Liver (tissue), 3 donors: ENCODE measurements at regions not wholly inside any gene's neighbourhood (a gene's known extent, or its start where the extent isn't known, plus 50 kb on each side); places are given as distances from the start of the nearest gene placed in this dataset.

ENCODE experiments used
- ATF3 ChIP-seq: IDR thresholded peaks from 2 replicates; pipeline ENCODE4 v1.6.1; 2016; ENCODE audit warnings: antibody characterized with exemption
- FOXA1 ChIP-seq: IDR thresholded peaks from 2 replicates; pipeline ENCODE4 v1.6.1; 2016; ENCODE audit warnings: antibody characterized with exemption
- FOXA2 ChIP-seq: IDR thresholded peaks from 2 replicates; pipeline ENCODE4 v1.6.1; 2016; ENCODE audit warnings: antibody characterized with exemption
- GABPA ChIP-seq, 2 donors: IDR thresholded peaks in 1 of 2; conservative IDR thresholded peaks in 1 of 2; 2 replicates each; pipeline ENCODE4 v1.6.1; 2016; ENCODE audit warnings: antibody characterized with exemption in 2 of 2, mild to moderate bottlenecking in 1 of 2, moderate library complexity in 1 of 2
- HNF4G ChIP-seq: IDR thresholded peaks from 2 replicates; pipeline ENCODE4 v1.6.1; 2016; ENCODE audit warnings: antibody characterized with exemption
- JUND ChIP-seq, 2 donors: IDR thresholded peaks; 2 replicates each; pipeline ENCODE4 v1.6.1; 2016; ENCODE audit warnings: antibody characterized with exemption in 2 of 2
- RAD21 ChIP-seq, 2 donors: IDR thresholded peaks; 2 replicates each; pipeline ENCODE4 v1.6.1; 2016; ENCODE audit warnings: antibody characterized with exemption in 2 of 2, mild to moderate bottlenecking in 2 of 2
- SP1 ChIP-seq: IDR thresholded peaks from 2 replicates; pipeline ENCODE4 v1.6.1; 2018; ENCODE audit warnings: antibody characterized with exemption, mild to moderate bottlenecking
- YY1 ChIP-seq: IDR thresholded peaks from 2 replicates; pipeline ENCODE4 v1.6.1; 2016; ENCODE audit warnings: antibody characterized with exemption, mild to moderate bottlenecking
- ZBTB33 ChIP-seq: IDR thresholded peaks from 2 replicates; pipeline ENCODE4 v1.6.1; 2016; ENCODE audit warnings: antibody characterized with exemption
- TF ChIP-seq, protein P1 (sequence below): fragments of 150-350 bp; IDR thresholded peaks from 2 replicates; pipeline ENCODE4 v1.5.1; 2017; ENCODE audit warnings: improper control_type of control experiment, low read depth, low read length; ENCODE audit not compliant: missing input control
- TF ChIP-seq, protein P2 (sequence below): IDR thresholded peaks from 2 replicates; pipeline ENCODE4 v1.6.1; 2016; ENCODE audit warnings: antibody characterized with exemption
- TF ChIP-seq, protein P3 (sequence below): IDR thresholded peaks from 2 replicates; pipeline ENCODE4 v1.6.1; 2016; ENCODE audit warnings: antibody characterized with exemption, mild to moderate bottlenecking
- donor health status: healthy.
- donor health status: healthy.

DNA sequence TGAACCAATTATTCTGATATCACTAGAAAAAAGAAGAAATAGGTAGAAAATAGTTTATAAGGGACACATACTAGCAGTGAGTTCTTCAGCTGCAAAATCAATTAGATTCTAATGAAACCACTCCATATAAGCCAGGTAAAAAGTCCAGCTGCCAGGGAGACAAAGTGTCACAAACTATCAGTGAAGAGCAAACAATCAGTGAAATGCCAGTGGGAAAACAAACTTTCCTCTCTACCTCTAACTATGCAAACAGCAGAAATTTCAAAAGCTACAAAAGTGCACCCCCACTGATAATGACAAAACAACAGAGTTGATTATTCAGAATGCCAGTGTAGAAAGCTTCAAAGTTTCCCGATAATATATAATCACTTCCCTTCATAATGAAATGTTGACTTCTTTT, 637.2 kb upstream of the ITGA1 start:
- TF ChIP-seq, protein P1, sequence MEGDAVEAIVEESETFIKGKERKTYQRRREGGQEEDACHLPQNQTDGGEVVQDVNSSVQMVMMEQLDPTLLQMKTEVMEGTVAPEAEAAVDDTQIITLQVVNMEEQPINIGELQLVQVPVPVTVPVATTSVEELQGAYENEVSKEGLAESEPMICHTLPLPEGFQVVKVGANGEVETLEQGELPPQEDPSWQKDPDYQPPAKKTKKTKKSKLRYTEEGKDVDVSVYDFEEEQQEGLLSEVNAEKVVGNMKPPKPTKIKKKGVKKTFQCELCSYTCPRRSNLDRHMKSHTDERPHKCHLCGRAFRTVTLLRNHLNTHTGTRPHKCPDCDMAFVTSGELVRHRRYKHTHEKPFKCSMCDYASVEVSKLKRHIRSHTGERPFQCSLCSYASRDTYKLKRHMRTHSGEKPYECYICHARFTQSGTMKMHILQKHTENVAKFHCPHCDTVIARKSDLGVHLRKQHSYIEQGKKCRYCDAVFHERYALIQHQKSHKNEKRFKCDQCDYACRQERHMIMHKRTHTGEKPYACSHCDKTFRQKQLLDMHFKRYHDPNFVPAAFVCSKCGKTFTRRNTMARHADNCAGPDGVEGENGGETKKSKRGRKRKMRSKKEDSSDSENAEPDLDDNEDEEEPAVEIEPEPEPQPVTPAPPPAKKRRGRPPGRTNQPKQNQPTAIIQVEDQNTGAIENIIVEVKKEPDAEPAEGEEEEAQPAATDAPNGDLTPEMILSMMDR: no peak
- TF ChIP-seq SP1 (peak; percentile 92), FOXA1 (peak; percentile 34), ATF3 (peak; percentile 33), GABPA (IDR thresholded peaks at IDR 0.05 in 1 of 2, conservative IDR thresholded peaks at IDR 0.05 in 1 of 2) (peak in 1 of 2 donors; percentile 27), ZBTB33 (peak; percentile 50), JUND (IDR thresholded peaks at IDR 0.05) (peak in 1 of 2 donors; percentile 17), YY1 (peak; percentile 72), FOXA2 (peak; percentile 68), RAD21 (IDR thresholded peaks at IDR 0.05) (peak; percentile 52 to 57), HNF4G (peak; percentile 68)
- TF ChIP-seq, protein P2, sequence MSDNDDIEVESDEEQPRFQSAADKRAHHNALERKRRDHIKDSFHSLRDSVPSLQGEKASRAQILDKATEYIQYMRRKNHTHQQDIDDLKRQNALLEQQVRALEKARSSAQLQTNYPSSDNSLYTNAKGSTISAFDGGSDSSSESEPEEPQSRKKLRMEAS: peak; percentile 27
- TF ChIP-seq, protein P3, sequence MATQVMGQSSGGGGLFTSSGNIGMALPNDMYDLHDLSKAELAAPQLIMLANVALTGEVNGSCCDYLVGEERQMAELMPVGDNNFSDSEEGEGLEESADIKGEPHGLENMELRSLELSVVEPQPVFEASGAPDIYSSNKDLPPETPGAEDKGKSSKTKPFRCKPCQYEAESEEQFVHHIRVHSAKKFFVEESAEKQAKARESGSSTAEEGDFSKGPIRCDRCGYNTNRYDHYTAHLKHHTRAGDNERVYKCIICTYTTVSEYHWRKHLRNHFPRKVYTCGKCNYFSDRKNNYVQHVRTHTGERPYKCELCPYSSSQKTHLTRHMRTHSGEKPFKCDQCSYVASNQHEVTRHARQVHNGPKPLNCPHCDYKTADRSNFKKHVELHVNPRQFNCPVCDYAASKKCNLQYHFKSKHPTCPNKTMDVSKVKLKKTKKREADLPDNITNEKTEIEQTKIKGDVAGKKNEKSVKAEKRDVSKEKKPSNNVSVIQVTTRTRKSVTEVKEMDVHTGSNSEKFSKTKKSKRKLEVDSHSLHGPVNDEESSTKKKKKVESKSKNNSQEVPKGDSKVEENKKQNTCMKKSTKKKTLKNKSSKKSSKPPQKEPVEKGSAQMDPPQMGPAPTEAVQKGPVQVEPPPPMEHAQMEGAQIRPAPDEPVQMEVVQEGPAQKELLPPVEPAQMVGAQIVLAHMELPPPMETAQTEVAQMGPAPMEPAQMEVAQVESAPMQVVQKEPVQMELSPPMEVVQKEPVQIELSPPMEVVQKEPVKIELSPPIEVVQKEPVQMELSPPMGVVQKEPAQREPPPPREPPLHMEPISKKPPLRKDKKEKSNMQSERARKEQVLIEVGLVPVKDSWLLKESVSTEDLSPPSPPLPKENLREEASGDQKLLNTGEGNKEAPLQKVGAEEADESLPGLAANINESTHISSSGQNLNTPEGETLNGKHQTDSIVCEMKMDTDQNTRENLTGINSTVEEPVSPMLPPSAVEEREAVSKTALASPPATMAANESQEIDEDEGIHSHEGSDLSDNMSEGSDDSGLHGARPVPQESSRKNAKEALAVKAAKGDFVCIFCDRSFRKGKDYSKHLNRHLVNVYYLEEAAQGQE: peak; percentile 35
